ENCODE measurements at regions not wholly inside any gene's neighbourhood (a gene's known extent, or its start where the extent isn't known, plus 50 kb on each side); places are given as distances from the start of the nearest gene placed in this dataset.

DNA sequence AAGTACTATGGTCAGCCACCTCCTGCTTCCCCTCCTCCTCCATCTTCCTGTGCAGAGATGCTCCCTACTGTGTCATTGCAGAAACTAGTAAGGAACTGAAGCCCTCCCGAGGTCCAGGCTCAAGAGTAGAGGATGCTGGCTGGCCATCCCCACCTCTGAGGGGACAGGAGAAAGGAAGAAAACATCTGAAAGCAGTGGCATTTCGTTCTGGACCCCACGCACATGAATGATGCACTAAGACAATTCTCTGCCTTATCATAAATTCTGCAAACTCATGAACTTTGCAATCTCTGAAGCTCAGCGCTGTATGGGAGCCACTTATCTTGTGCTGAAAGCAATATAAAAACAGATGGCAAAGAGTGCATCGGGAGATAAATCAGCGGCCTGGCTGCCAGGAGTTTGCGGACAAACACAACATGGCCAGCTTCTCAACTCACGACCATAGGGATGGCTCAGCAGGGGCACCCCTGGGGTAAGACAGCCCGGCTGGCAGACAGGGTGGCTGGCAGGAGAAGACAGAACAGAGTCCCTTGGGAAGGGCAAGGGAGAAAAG is 306.4 kb downstream of the NXPE2 start:
- intact Hi-C loops (cut with DNase I), result no loop called here
- H3K36me3 ChIP-seq (replicated peaks in 1 of 2), result no peaks in the 10 kb centered on the region
- peaks cover 0 to 19% of the 10 kb centered on the region in 2 donors for H3K4me1 ChIP-seq (replicated peaks in 1 of 2)
- H3K27me3 ChIP-seq, result no peaks in the 10 kb centered on the region
- TF ChIP-seq POLR2A (IDR thresholded peaks at IDR 0.05), result no peak
- TF ChIP-seq, protein P1, sequence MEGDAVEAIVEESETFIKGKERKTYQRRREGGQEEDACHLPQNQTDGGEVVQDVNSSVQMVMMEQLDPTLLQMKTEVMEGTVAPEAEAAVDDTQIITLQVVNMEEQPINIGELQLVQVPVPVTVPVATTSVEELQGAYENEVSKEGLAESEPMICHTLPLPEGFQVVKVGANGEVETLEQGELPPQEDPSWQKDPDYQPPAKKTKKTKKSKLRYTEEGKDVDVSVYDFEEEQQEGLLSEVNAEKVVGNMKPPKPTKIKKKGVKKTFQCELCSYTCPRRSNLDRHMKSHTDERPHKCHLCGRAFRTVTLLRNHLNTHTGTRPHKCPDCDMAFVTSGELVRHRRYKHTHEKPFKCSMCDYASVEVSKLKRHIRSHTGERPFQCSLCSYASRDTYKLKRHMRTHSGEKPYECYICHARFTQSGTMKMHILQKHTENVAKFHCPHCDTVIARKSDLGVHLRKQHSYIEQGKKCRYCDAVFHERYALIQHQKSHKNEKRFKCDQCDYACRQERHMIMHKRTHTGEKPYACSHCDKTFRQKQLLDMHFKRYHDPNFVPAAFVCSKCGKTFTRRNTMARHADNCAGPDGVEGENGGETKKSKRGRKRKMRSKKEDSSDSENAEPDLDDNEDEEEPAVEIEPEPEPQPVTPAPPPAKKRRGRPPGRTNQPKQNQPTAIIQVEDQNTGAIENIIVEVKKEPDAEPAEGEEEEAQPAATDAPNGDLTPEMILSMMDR (IDR thresholded peaks at IDR 0.05), result no peak
- no peak overlapping the region for H3K4me3 ChIP-seq
- DNase-seq, result peak in 1 of 7 donors; percentile 54
- 47 to 65% (median 57%) methylated on average over 9 of the region's 9 CpGs for WGBS, 4 donors
- H3K27ac ChIP-seq, result no peak overlapping the region
- H3K9me3 ChIP-seq (replicated peaks in 1 of 3), result no peaks in the 10 kb centered on the region

DNA sequence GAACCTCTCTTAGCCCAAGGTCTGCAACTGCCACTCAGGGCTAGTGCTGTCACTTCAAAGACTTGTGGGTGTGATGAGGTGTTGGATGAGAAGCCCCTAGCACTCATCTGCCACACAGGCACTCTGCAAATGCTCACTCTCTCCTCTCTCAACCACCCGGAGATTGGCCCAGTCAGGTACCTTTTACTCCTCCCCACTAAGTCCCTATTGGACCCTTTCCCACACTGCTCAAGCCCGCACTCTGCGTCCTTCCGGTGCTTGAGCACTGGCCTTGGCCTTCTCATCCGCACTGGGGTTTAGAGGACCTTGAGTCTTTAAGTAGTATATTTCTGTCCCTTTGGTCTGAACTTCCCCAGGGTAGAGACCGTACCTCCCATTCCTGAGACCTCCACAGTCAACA is 308.0 kb downstream of the NXPE2 start:
- H3K27ac ChIP-seq, result peak overlapping the region in 1 of 5 donors; percentile 30
- H3K9me3 ChIP-seq (replicated peaks in 1 of 3), result no peaks in the 10 kb centered on the region
- H3K36me3 ChIP-seq (replicated peaks in 1 of 2), result no peaks in the 10 kb centered on the region
- H3K27me3 ChIP-seq, result no peaks in the 10 kb centered on the region
- intact Hi-C loops (cut with DNase I), result no loop called here
- TF ChIP-seq POLR2A (IDR thresholded peaks at IDR 0.05), result no peak
- TF ChIP-seq, protein P1 (IDR thresholded peaks at IDR 0.05), result no peak
- H3K4me3 ChIP-seq, result no peak overlapping the region
- peak in 2 of 7 donors; percentile 19 to 26 for DNase-seq
- WGBS, 4 donors, result 46 to 70% (median 50%) methylated on average over 5 to 6 of the region's 6 CpGs
- peaks cover 0 to 24% of the 10 kb centered on the region in 2 donors for H3K4me1 ChIP-seq (replicated peaks in 1 of 2)

DNA sequence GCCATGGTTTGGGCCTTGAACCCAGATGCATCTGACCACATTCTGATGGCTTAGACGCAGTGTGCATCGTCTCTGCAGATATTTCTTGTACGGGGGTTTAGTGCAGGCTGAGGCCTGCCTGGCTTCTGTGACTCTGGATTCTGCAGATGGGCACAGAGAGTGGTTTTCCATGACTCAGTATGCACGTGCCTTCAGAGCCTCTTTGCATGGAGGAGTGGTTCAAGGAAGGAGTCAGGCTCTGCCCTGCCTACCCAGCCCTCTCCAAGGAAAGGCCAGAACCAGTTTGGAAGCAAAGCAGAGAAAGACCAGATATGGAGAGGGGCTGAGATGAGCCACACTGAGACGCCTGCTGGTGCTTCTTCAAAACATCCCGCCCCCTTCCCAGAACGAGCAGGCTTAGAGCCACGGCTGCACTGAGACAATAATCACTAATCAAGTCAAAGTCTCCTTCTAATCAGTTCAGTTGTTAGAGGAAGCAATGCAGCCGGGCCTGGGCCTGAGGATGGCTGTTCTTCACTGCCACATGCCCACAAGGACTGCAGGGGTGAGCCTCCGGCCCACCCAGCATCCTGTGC is 308.9 kb downstream of the NXPE2 start:
- H3K9me3 ChIP-seq (replicated peaks in 1 of 3), result no peaks in the 10 kb centered on the region

DNA sequence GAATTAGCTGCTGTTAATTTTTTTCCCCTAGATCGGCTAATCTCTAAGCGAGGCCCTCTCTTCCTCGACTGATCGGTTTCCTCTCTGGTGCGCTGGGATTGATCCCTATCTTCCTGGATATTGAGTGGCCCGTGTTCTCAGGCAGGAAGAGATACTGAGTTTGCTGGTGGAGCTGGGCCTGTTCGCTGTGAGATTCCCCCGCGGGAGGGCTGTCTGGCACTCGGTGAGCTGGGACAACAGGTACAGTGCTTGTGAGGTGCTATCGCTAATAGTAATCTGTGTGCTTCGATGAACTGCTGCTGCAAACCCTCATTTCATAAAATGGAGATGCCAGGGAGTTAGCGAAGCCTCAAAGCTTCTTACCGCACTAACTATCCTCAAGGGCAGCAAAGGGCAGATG is 310.3 kb downstream of the NXPE2 start:
- H3K27me3 ChIP-seq, result no peaks in the 10 kb centered on the region
- DNase-seq, result no peak
- no peak overlapping the region for H3K4me3 ChIP-seq
- H3K4me1 ChIP-seq (replicated peaks in 1 of 2), result peaks cover 0 to 24% of the 10 kb centered on the region in 2 donors
- H3K36me3 ChIP-seq (replicated peaks in 1 of 2), result no peaks in the 10 kb centered on the region
- H3K27ac ChIP-seq, result no peak overlapping the region
- TF ChIP-seq POLR2A (IDR thresholded peaks at IDR 0.05), result no peak
- TF ChIP-seq, protein P1 (IDR thresholded peaks at IDR 0.05), result no peak
- WGBS, 4 donors, result 83 to 90% (median 88%) methylated on average over 13 to 14 of the region's 14 CpGs
- no peaks in the 10 kb centered on the region for H3K9me3 ChIP-seq (replicated peaks in 1 of 3)
- intact Hi-C loops (cut with DNase I), result no loop called here

More for the DNA sequence above, 308.9 kb downstream of the NXPE2 start:
- peaks cover 0 to 24% of the 10 kb centered on the region in 2 donors for H3K4me1 ChIP-seq (replicated peaks in 1 of 2)
- 68 to 73% (median 73%) methylated on average over 8 to 10 of the region's 10 CpGs for WGBS, 4 donors
- H3K27ac ChIP-seq, result peak overlapping the region in 1 of 5 donors; percentile 30
- no peaks in the 10 kb centered on the region for H3K36me3 ChIP-seq (replicated peaks in 1 of 2)
- intact Hi-C loops (cut with DNase I), result no loop called here
- no peak overlapping the region for H3K4me3 ChIP-seq
- peak in 4 of 7 donors; percentile 32 to 61 (median 48) for DNase-seq
- H3K27me3 ChIP-seq, result no peaks in the 10 kb centered on the region
- TF ChIP-seq POLR2A (IDR thresholded peaks at IDR 0.05), result no peak
- TF ChIP-seq, protein P1 (IDR thresholded peaks at IDR 0.05), result no peak

Data from adrenal gland (tissue), 9 donors.